HL-60 (cell line): ENCODE measurements at regions not wholly inside any gene's neighbourhood (a gene's known extent, or its start where the extent isn't known, plus 50 kb on each side); places are given as distances from the start of the nearest gene placed in this dataset.

Source experiments
- DNase-seq, 2 experiments: peaks; one replicate each; pipeline ENCODE4 v3.0.0-alpha.2; 2010 to 2020; ENCODE audit warnings: low read depth in 1 of 2, low spot score in 1 of 2
- H3K27ac ChIP-seq: fragments of 250-450 bp; sonication (Bioruptor Pico); replicated peaks from 2 replicates; pipeline ENCODE4 v1.5.1; 2020; ENCODE audit warnings: mild to moderate bottlenecking, moderate library complexity
- H3K27me3 ChIP-seq: fragments of 250-450 bp; sonication (Bioruptor Pico); 2 replicates; pipeline ENCODE4 v1.5.1; 2021; ENCODE audit warnings: mild to moderate bottlenecking, moderate library complexity; ENCODE audit not compliant: insufficient read depth, poor library complexity, severe bottlenecking
- H3K4me3 ChIP-seq: replicated peaks from 2 replicates; pipeline ENCODE4 v1.5.1; 2011; ENCODE audit warnings: mild to moderate bottlenecking, control low read depth, low read length; ENCODE audit not compliant: insufficient read depth
- CTCF ChIP-seq: IDR thresholded peaks from one replicate; pipeline ENCODE4 v1.5.1; 2011; ENCODE audit warnings: low read length, control low read depth, inconsistent platforms; ENCODE audit not compliant: insufficient read depth
- GABPA ChIP-seq: IDR thresholded peaks from 2 replicates; pipeline ENCODE4 v1.6.1; 2012; ENCODE audit warnings: low read depth
- POLR2AphosphoS5 ChIP-seq: IDR thresholded peaks from 2 replicates; pipeline ENCODE4 v1.6.1; 2012; ENCODE audit warnings: low read depth
- REST ChIP-seq: IDR thresholded peaks from 2 replicates; pipeline ENCODE4 v1.6.1; 2012; ENCODE audit warnings: low read depth; ENCODE audit not compliant: insufficient replicate concordance
- SPI1 ChIP-seq: IDR thresholded peaks from 2 replicates; pipeline ENCODE4 v1.6.1; 2012; ENCODE audit warnings: low read depth, mild to moderate bottlenecking, borderline replicate concordance

GRCh38 chr20:50390685-50391443 is 119.3 kb upstream of the PTPN1 start:
- no peak for DNase-seq
- no peak overlapping the region for H3K4me3 ChIP-seq
- H3K27ac ChIP-seq = no peak overlapping the region
- no peaks in the 10 kb centered on the region for H3K27me3 ChIP-seq
- TF ChIP-seq SPI1 (no peak), POLR2AphosphoS5 (no peak), GABPA (no peak), CTCF (no peak), REST (no peak)

- no peaks in the 10 kb centered on the region for H3K27me3 ChIP-seq
- DNase-seq = no peak
- no peak overlapping the region for H3K27ac ChIP-seq
- TF ChIP-seq REST (no peak), CTCF (no peak), POLR2AphosphoS5 (no peak), GABPA (no peak), SPI1 (no peak)
- H3K4me3 ChIP-seq = no peak overlapping the region
Measured at GRCh38 chr20:50391444-50392137, 118.6 kb upstream of the PTPN1 start.

GRCh38 chr20:50392138-50392866 is 117.9 kb upstream of the PTPN1 start:
- DNase-seq = no peak
- H3K4me3 ChIP-seq = no peak overlapping the region
- H3K27ac ChIP-seq = no peak overlapping the region
- TF ChIP-seq GABPA (no peak), CTCF (no peak), POLR2AphosphoS5 (no peak), REST (no peak), SPI1 (no peak)
- H3K27me3 ChIP-seq = no peaks in the 10 kb centered on the region
